ENCODE measurements at regions not wholly inside any gene's neighbourhood (a gene's known extent, or its start where the extent isn't known, plus 50 kb on each side); places are given as distances from the start of the nearest gene placed in this dataset.

GRCh38 chr16:26970292-26970691 lies 96.4 kb upstream of the C16orf82 start:
- Mint-ChIP-seq H3K27ac (no peak overlapping the region), H3K4me3 (no peak overlapping the region), H3K27me3 (ENCODE audit: low read depth) (no peaks in the 10 kb centered on the region), H3K36me3 (no peaks in the 10 kb centered on the region), H3K9me3 (peaks cover 11% of the 10 kb centered on the region), H3K4me1 (peaks cover 6% of the 10 kb centered on the region)
- ATAC-seq (no peak), DNase-seq (ENCODE audit: low spot score) (no peak)
- ChIA-PET CTCF (interaction anchor here (1.0 kb wide), 1 partner anchor 139 kb away, joined by 7 read pairs; no protein-coding TSS in a partner anchor), POLR2A (interaction anchor here (0.8 kb wide), 1 partner anchor 16 kb away, joined by 3 read pairs; no protein-coding TSS in a partner anchor)
- TF ChIP-seq ZNF512 (CRISPR knock-in tag; IDR thresholded peaks at IDR 0.05; ENCODE audit: borderline replicate concordance) (no peak), NFYB (CRISPR knock-in tag; conservative IDR thresholded peaks at IDR 0.05; ENCODE audit: low read depth) (no peak), E2F5 (CRISPR knock-in tag; IDR thresholded peaks at IDR 0.05) (no peak), MYBL2 (CRISPR knock-in tag; IDR thresholded peaks at IDR 0.05) (no peak), EMX1 (CRISPR knock-in tag; IDR thresholded peaks at IDR 0.05) (no peak), ZNF425 (CRISPR knock-in tag; conservative IDR thresholded peaks at IDR 0.05) (no peak), ZNF281 (CRISPR knock-in tag; IDR thresholded peaks at IDR 0.05) (no peak), CDX4 (CRISPR knock-in tag; IDR thresholded peaks at IDR 0.05; ENCODE audit: borderline replicate concordance) (no peak)
- TF ChIP-seq, protein P1, sequence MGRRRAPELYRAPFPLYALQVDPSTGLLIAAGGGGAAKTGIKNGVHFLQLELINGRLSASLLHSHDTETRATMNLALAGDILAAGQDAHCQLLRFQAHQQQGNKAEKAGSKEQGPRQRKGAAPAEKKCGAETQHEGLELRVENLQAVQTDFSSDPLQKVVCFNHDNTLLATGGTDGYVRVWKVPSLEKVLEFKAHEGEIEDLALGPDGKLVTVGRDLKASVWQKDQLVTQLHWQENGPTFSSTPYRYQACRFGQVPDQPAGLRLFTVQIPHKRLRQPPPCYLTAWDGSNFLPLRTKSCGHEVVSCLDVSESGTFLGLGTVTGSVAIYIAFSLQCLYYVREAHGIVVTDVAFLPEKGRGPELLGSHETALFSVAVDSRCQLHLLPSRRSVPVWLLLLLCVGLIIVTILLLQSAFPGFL (CRISPR knock-in tag; IDR thresholded peaks at IDR 0.05; ENCODE audit: borderline replicate concordance) = no peak

DNA sequence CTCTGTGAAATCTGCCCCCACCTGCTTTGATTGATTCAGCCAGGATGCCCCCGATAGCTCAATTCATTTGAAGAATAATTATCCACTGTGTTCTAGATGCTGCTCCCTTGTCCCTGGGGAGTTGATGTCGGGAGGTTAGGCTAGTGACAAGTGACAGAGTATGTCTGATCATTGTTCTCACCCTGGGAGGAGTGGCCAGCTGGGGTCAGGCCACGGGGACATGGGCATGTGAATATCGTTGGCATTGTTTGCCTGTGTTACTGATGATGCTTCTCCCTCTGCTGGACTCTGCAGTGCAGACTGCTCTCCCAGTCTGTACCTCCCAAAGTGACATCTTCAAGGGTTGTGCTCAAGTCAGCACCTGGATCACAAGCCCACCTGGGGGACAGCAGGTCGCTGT lies 89.9 kb upstream of the C16orf82 start:
- Mint-ChIP-seq H3K27ac (no peak overlapping the region), H3K36me3 (no peaks in the 10 kb centered on the region), H3K27me3 (ENCODE audit: low read depth) (peaks cover 4% of the 10 kb centered on the region; the same call in 1 of the 2 replicates), H3K9me3 (peaks cover 16% of the 10 kb centered on the region), H3K4me1 (peaks cover 10% of the 10 kb centered on the region), H3K4me3 (no peak overlapping the region)
- CTCF ChIA-PET = interaction anchor here (1.9 kb wide), 1 partner anchor 133 kb away, joined by 4 read pairs; no protein-coding TSS in a partner anchor
- DNase-seq (ENCODE audit: low spot score) (no peak), ATAC-seq (no peak)
- TF ChIP-seq, protein P2, sequence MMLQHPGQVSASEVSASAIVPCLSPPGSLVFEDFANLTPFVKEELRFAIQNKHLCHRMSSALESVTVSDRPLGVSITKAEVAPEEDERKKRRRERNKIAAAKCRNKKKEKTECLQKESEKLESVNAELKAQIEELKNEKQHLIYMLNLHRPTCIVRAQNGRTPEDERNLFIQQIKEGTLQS (CRISPR knock-in tag; conservative IDR thresholded peaks at IDR 0.05) = no peak
- TF ChIP-seq ZNF138 (CRISPR knock-in tag; conservative IDR thresholded peaks at IDR 0.05) (no peak), GRHL2 (CRISPR knock-in tag; IDR thresholded peaks at IDR 0.05; ENCODE audit: insufficient replicate concordance, severe bottlenecking) (no peak), NFATC4 (CRISPR knock-in tag; IDR thresholded peaks at IDR 0.05) (no peak), CTCF (IDR thresholded peaks at IDR 0.05) (no peak), IRF2 (CRISPR knock-in tag; IDR thresholded peaks at IDR 0.05; ENCODE audit: borderline replicate concordance, low read depth) (no peak), OVOL2 (CRISPR knock-in tag; IDR thresholded peaks at IDR 0.05; ENCODE audit: borderline replicate concordance) (no peak), E2F5 (CRISPR knock-in tag; IDR thresholded peaks at IDR 0.05) (no peak)
- POLR2A ChIA-PET = no interaction called here
